Fibroblast of lung (primary cell): ENCODE measurements at regions not wholly inside any gene's neighbourhood (a gene's known extent, or its start where the extent isn't known, plus 50 kb on each side); places are given as distances from the start of the nearest gene placed in this dataset.

Experiments
- CTCF ChIP-seq, 2 donors: IDR thresholded peaks in 1 of 2; conservative IDR thresholded peaks in 1 of 2; 1 replicate in 1 of 2; 2 replicates in 1 of 2; pipeline ENCODE4 v1.5.1; 2011 to 2012; ENCODE audit warnings: low read length in 2 of 2, control low read depth in 1 of 2, inconsistent platforms in 1 of 2, low read depth in 1 of 2, mild to moderate bottlenecking in 1 of 2
- EZH2 ChIP-seq: IDR thresholded peaks from 2 replicates; pipeline ENCODE4 v1.5.1; 2012; ENCODE audit warnings: low read length, control low read depth, mild to moderate bottlenecking; ENCODE audit errors: missing control alignments

- TF ChIP-seq CTCF (conservative IDR thresholded peaks at IDR 0.05 in 1 of 2, IDR thresholded peaks at IDR 0.05 in 1 of 2; ENCODE audit: low read depth in 1 of 2, low read length in 2 of 2) (no peak), EZH2 (no peak)
Measured at GRCh38 chr3:22720596-22720995, 482.5 kb upstream of the UBE2E2 start.
